Thyroid gland (tissue), 4 donors: ENCODE measurements at regions not wholly inside any gene's neighbourhood (a gene's known extent, or its start where the extent isn't known, plus 50 kb on each side); places are given as distances from the start of the nearest gene placed in this dataset.

ENCODE experiments used
- POLR2A ChIP-seq, 2 donors: fragments of 450-650 bp; IDR thresholded peaks; one replicate each; pipeline ENCODE4 v1.6.1; 2017; ENCODE audit warnings: antibody characterized with exemption in 2 of 2, mild to moderate bottlenecking in 2 of 2, moderate library complexity in 1 of 2
- TF ChIP-seq, protein P1 (sequence below), 6 experiments: fragments of 200-600 bp in 3 of 6; fragments of 450-650 bp in 3 of 6; sonication (generic) in 3 of 6; IDR thresholded peaks; one replicate each; pipeline ENCODE4 v1.5.1; 2016 to 2019; ENCODE audit warnings: antibody characterized with exemption in 6 of 6, mild to moderate bottlenecking in 2 of 6, inconsistent platforms in 1 of 6, moderate library complexity in 1 of 6

- TF ChIP-seq, protein P1, sequence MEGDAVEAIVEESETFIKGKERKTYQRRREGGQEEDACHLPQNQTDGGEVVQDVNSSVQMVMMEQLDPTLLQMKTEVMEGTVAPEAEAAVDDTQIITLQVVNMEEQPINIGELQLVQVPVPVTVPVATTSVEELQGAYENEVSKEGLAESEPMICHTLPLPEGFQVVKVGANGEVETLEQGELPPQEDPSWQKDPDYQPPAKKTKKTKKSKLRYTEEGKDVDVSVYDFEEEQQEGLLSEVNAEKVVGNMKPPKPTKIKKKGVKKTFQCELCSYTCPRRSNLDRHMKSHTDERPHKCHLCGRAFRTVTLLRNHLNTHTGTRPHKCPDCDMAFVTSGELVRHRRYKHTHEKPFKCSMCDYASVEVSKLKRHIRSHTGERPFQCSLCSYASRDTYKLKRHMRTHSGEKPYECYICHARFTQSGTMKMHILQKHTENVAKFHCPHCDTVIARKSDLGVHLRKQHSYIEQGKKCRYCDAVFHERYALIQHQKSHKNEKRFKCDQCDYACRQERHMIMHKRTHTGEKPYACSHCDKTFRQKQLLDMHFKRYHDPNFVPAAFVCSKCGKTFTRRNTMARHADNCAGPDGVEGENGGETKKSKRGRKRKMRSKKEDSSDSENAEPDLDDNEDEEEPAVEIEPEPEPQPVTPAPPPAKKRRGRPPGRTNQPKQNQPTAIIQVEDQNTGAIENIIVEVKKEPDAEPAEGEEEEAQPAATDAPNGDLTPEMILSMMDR (IDR thresholded peaks at IDR 0.05) = no peak
- no peak for TF ChIP-seq POLR2A (IDR thresholded peaks at IDR 0.05)
Measured at GRCh38 chr2:236975766-236976165, 109.9 kb upstream of the COPS8 start.
